IPS-20b (cell line): ENCODE measurements at regions not wholly inside any gene's neighbourhood (a gene's known extent, or its start where the extent isn't known, plus 50 kb on each side); places are given as distances from the start of the nearest gene placed in this dataset.

ENCODE experiments used
- H3K27ac ChIP-seq: one replicate; pipeline ENCODE4 v1.5.1; 2013; ENCODE audit warnings: low read length
- H3K27me3 ChIP-seq: 2 replicates; pipeline ENCODE4 v1.6.1; 2013; ENCODE audit warnings: mild to moderate bottlenecking, low read length, inconsistent platforms; ENCODE audit not compliant: insufficient read depth
- H3K36me3 ChIP-seq: 2 replicates; pipeline ENCODE4 v1.6.1; 2013; ENCODE audit warnings: low read depth, mild to moderate bottlenecking, inconsistent platforms, low read length, moderate library complexity; ENCODE audit not compliant: insufficient read depth
- H3K4me1 ChIP-seq: 2 replicates; pipeline ENCODE4 v1.6.1; 2013; ENCODE audit warnings: mild to moderate bottlenecking, control low read depth, inconsistent platforms, low read length, moderate library complexity; ENCODE audit not compliant: insufficient read depth
- H3K4me3 ChIP-seq: 2 replicates; pipeline ENCODE4 v1.5.1; 2013; ENCODE audit warnings: mild to moderate bottlenecking, low read length, inconsistent platforms
- H3K9ac ChIP-seq: 2 replicates; pipeline ENCODE4 v1.6.1; 2013; ENCODE audit warnings: low read depth, mild to moderate bottlenecking, inconsistent platforms, low read length, moderate library complexity
- H3K9me3 ChIP-seq: 2 replicates; pipeline ENCODE4 v1.6.1; 2013; ENCODE audit warnings: mild to moderate bottlenecking, low read depth, low read length, inconsistent platforms; ENCODE audit not compliant: insufficient read depth

GRCh38 chr11:96655474-96655873 is 265.7 kb downstream of the JRKL start:
- Histone ChIP-seq H3K4me3 (no peak overlapping the region), H3K36me3 (no peaks in the 10 kb centered on the region), H3K9me3 (no peaks in the 10 kb centered on the region), H3K27me3 (no peaks in the 10 kb centered on the region), H3K9ac (no peak overlapping the region), H3K4me1 (no peaks in the 10 kb centered on the region), H3K27ac (no peak overlapping the region)

GRCh38 chr11:96658436-96658835 is 268.6 kb downstream of the JRKL start:
- Histone ChIP-seq H3K36me3 (no peaks in the 10 kb centered on the region), H3K9ac (no peak overlapping the region), H3K9me3 (no peaks in the 10 kb centered on the region), H3K4me1 (no peaks in the 10 kb centered on the region), H3K27ac (no peak overlapping the region), H3K4me3 (no peak overlapping the region), H3K27me3 (no peaks in the 10 kb centered on the region)

- H3K27me3 ChIP-seq = no peaks in the 10 kb centered on the region
- no peak overlapping the region for H3K27ac ChIP-seq
These were observed 274.3 kb downstream of the JRKL start for GRCh38 chr11:96664110-96664509.

GRCh38 chr11:96680211-96681018 is 290.6 kb downstream of the JRKL start:
- no peak overlapping the region for H3K4me3 ChIP-seq
- H3K27ac ChIP-seq = no peak overlapping the region
- H3K27me3 ChIP-seq = no peaks in the 10 kb centered on the region
- H3K9me3 ChIP-seq = no peaks in the 10 kb centered on the region
- H3K4me1 ChIP-seq = 0 out of 2 replicates have a peak, but pooled peaks cover 2% of the 10 kb centered on the region
- H3K9ac ChIP-seq = no peak overlapping the region
- H3K36me3 ChIP-seq = no peaks in the 10 kb centered on the region

More at GRCh38 chr11:96664110-96664509, 274.3 kb downstream of the JRKL start:
- Histone ChIP-seq H3K9ac (no peak overlapping the region), H3K4me3 (no peak overlapping the region), H3K9me3 (no peaks in the 10 kb centered on the region), H3K36me3 (no peaks in the 10 kb centered on the region), H3K4me1 (no peaks in the 10 kb centered on the region)

- no peak overlapping the region for H3K9ac ChIP-seq
- H3K27me3 ChIP-seq = no peaks in the 10 kb centered on the region
- no peak overlapping the region for H3K4me3 ChIP-seq
- no peak overlapping the region for H3K27ac ChIP-seq
- 0 out of 2 replicates have a peak, but pooled peaks cover 2% of the 10 kb centered on the region for H3K4me1 ChIP-seq
- H3K9me3 ChIP-seq = no peaks in the 10 kb centered on the region
- no peaks in the 10 kb centered on the region for H3K36me3 ChIP-seq
These were observed 291.4 kb downstream of the JRKL start for GRCh38 chr11:96681019-96681716.

GRCh38 chr11:96694338-96694737 is 304.5 kb downstream of the JRKL start:
- no peak overlapping the region for H3K4me3 ChIP-seq
- H3K36me3 ChIP-seq = no peaks in the 10 kb centered on the region
- H3K27ac ChIP-seq = no peak overlapping the region
- peaks cover 40% of the 10 kb centered on the region for H3K27me3 ChIP-seq
- no peaks in the 10 kb centered on the region for H3K4me1 ChIP-seq
- no peak overlapping the region for H3K9ac ChIP-seq
- no peaks in the 10 kb centered on the region for H3K9me3 ChIP-seq

- no peak overlapping the region for H3K27ac ChIP-seq
- no peaks in the 10 kb centered on the region for H3K4me1 ChIP-seq
- peaks cover 47% of the 10 kb centered on the region for H3K27me3 ChIP-seq
- no peaks in the 10 kb centered on the region for H3K9me3 ChIP-seq
- H3K36me3 ChIP-seq = no peaks in the 10 kb centered on the region
- H3K4me3 ChIP-seq = no peak overlapping the region
- no peak overlapping the region for H3K9ac ChIP-seq
These were observed 306.9 kb downstream of the JRKL start for GRCh38 chr11:96696731-96697130.

- no peak overlapping the region for H3K27ac ChIP-seq
- H3K27me3 ChIP-seq = peaks cover 47% of the 10 kb centered on the region
- H3K9me3 ChIP-seq = no peaks in the 10 kb centered on the region
- H3K4me3 ChIP-seq = no peak overlapping the region
- H3K4me1 ChIP-seq = no peaks in the 10 kb centered on the region
- no peak overlapping the region for H3K9ac ChIP-seq
- no peaks in the 10 kb centered on the region for H3K36me3 ChIP-seq
These were observed 307.7 kb downstream of the JRKL start for GRCh38 chr11:96697466-96697865.

GRCh38 chr11:96704847-96705246 is 315.0 kb downstream of the JRKL start:
- Histone ChIP-seq H3K4me1 (no peaks in the 10 kb centered on the region), H3K36me3 (no peaks in the 10 kb centered on the region), H3K27me3 (peaks cover 1% of the 10 kb centered on the region; the same call in 1 of the 2 replicates), H3K4me3 (no peak overlapping the region), H3K9ac (no peak overlapping the region), H3K27ac (no peak overlapping the region), H3K9me3 (no peaks in the 10 kb centered on the region)

- H3K27ac ChIP-seq = no peak overlapping the region
- no peaks in the 10 kb centered on the region for H3K4me1 ChIP-seq
These were observed 316.9 kb downstream of the JRKL start for GRCh38 chr11:96706761-96707160.

GRCh38 chr11:96707273-96707672 is 317.5 kb downstream of the JRKL start:
- Histone ChIP-seq H3K4me1 (no peaks in the 10 kb centered on the region), H3K36me3 (no peaks in the 10 kb centered on the region), H3K27ac (no peak overlapping the region)

More at GRCh38 chr11:96706761-96707160, 316.9 kb downstream of the JRKL start:
- no peaks in the 10 kb centered on the region for H3K36me3 ChIP-seq
- no peaks in the 10 kb centered on the region for H3K27me3 ChIP-seq
- H3K9me3 ChIP-seq = no peaks in the 10 kb centered on the region
- no peak overlapping the region for H3K9ac ChIP-seq
- H3K4me3 ChIP-seq = no peak overlapping the region

More at GRCh38 chr11:96707273-96707672, 317.5 kb downstream of the JRKL start:
- no peak overlapping the region for H3K9ac ChIP-seq
- no peaks in the 10 kb centered on the region for H3K27me3 ChIP-seq
- H3K4me3 ChIP-seq = no peak overlapping the region
- H3K9me3 ChIP-seq = no peaks in the 10 kb centered on the region
